GM18868 (cell line): ENCODE measurements at regions not wholly inside any gene's neighbourhood (a gene's known extent, or its start where the extent isn't known, plus 50 kb on each side); places are given as distances from the start of the nearest gene placed in this dataset.
"Not testable (repeated sequence)": the region's sequence is repeated elsewhere in the genome, so short reads cannot be mapped to it uniquely, and the experiment has no call there.

Source experiments
- ATAC-seq: cut with Tn5 transposase; IDR thresholded peaks from one replicate; pipeline ENCODE4 v1.9.1; 2021; ENCODE audit warnings: mild to moderate bottlenecking, moderate library complexity; ENCODE audit not compliant: unreplicated experiment

DNA sequence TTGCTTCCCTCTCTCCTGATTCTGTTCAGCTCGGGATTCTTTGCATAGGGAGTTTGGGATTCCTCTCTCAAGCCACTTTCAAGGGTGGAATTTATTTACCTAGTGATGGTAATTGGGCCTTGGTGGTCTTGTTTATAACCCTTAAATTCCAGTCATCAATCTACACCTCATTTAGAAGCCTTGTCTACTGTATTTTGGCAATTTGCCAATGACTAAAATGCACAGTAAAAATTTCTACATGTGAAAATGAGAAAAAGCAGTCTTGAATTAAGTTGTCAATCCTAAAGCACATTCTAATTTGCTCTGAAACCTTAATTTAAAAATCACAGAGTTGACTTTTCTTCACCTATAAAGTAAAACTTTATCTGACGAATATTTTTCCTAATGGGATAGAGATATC, 749.2 kb upstream of the CRIM1 start:
- no peak for ATAC-seq

DNA sequence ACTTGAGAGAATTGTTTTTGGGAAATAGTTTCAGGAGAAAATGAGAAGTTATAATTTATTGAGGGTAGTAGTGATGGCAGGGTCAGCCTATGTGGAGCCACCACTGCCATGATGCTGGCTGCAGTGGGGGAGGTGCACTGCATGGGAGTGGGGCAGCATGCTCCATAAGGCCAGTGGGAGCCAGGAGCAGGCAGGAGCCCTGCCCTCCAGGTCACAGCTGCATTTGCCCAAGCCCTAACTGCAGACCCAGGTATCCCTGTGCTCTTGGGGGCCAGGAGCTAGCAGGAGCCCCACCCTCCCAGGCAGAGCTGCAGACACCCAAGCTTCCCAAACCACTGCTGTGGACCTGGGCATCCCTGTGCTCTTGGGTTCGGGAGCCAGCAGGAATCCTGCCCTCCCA, 757.3 kb upstream of the CRIM1 start:
- ATAC-seq: no peak

DNA sequence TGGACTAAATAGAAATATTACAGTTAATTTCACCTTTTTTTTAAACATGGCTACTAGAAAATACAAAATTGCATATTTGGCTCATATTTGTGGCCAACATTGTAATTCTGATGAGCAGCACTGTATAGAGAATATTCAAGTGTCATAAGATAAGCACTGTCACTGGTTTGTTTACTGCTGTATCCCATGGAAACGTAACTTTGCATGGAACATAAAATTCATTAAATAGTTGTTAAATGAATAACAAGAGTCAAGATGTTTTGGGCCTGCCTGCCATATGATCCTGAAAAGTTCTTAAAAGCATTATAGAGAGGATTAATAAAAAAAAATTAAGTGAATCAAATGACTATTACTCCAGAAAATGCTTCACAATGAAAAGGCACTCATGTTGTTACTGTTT, 763.7 kb upstream of the CRIM1 start:
- ATAC-seq: no peak

GRCh38 chr2:35585972-35586371, 769.6 kb upstream of the CRIM1 start:
- ATAC-seq: no peak

DNA sequence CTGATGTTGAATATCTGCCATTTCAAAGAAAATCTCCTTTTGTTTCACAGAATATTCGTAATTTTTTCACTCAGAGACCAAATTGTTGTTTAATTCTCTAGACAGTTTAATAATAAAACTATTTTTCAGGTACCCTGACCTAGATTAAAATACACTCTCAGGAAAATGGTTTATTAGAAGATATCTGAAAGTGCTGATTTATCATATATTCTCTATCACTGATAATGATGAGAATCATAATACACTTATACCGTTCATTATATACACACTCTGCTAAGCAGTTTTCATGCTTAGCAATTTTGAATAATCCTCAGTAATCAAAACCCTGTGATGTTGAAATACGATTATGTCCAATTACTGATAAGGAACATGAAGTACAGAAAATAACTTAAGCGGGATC, 772.9 kb upstream of the CRIM1 start:
- no peak for ATAC-seq

GRCh38 chr2:35580956-35581355, 774.6 kb upstream of the CRIM1 start:
- ATAC-seq: no peak

- not testable (repeated sequence) for ATAC-seq
Measured at GRCh38 chr2:35568574-35568973, 787.0 kb upstream of the CRIM1 start.

DNA sequence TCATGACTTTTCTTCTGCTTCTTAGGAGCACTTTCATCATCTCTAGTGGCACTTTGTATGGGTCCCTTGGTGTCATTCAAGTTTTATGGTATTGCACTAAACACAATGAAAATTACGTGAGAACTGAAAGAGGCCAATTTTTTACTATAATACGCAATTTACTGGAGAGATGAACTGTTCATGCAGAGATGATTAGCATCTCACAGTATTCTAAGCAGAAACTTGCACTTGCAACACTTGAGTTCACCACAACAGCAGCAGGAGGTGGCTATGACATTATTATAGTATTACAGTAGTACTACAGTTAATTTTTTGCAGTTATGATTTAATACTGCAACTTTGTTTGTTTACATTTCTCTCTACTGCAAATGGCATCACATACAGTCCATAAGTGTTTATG, 793.1 kb upstream of the CRIM1 start:
- ATAC-seq: no peak

DNA sequence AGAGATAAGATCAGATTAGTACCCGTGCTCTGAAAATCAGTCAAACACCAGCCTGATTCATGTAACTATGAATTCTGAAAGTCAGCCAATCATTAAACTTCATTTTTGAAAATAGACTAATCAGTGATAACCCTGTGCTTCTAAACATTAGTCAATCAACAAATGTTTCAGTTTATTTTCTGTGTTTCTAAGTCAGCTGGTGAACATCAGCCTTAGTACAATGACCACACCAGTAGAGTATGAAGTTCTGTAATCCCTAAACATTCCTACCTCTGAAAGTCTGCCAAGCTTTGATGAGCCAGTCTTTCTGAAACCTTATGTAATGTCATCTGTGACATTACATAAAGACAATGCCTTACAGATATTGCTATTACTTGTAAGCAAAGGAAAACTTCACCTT, 807.4 kb upstream of the CRIM1 start:
- ATAC-seq: no peak

DNA sequence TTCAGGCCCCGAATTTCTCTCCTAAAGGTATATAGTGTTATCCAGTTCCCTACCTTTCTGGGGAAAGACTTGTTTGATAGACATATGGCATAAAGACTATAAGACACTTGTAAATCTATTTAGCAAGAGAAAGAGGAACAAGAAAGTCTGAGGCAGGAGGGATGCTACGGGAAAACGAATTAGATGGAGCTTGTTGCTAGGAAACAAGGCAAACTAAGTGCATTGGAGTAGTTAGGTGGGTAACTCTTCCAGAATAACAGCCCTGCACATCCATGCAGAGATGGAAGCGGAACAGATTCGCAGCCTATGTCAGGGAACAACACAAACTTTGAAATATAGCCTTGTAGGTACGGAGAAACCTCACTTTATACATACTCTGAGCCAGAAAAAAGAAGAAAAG, 810.3 kb upstream of the CRIM1 start:
- no peak for ATAC-seq

DNA sequence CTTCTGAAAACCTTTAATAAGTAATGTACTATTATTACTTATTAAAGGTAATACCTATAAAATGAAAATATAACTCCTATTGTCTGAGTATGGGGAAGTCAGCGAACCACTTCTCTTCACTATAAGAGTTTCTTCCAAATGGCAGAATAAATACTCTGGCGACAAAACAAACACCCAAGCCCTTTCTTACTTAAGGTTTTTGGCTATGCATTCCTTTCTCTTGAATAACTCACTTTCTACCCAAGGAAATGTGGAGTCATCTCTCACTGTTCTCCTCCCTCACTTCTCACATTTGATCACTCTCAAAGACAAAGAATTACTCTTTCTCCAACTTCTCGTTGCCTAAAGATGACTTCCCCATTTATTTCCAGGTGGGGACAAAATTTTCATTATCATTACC, 816.8 kb upstream of the CRIM1 start:
- no peak for ATAC-seq

GRCh38 chr2:35530615-35531135, 824.9 kb upstream of the CRIM1 start:
- ATAC-seq: no peak

DNA sequence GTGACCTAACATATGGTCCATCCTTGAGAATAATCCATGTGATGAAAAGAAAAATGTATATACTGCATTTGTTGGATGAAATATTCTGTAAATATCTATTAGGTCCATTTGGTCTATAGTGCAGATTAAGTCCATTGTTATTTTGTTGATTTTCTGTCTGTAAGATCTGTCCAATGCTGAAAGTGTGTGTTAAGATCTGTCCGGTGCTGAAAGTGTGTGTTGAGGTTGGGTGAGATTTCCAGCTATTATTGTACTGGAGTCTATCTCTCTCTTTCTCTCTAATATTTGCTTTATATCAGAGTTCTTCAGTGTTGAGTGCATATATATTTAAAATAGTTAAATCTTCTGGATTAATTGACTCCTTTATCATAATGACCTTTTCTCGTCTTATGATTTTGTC, 828.8 kb upstream of the CRIM1 start:
- no peak for ATAC-seq

GRCh38 chr2:35522450-35522849, 833.1 kb upstream of the CRIM1 start:
- ATAC-seq: no peak

- no peak for ATAC-seq
Measured at GRCh38 chr2:35510636-35511035, 844.9 kb upstream of the CRIM1 start.

DNA sequence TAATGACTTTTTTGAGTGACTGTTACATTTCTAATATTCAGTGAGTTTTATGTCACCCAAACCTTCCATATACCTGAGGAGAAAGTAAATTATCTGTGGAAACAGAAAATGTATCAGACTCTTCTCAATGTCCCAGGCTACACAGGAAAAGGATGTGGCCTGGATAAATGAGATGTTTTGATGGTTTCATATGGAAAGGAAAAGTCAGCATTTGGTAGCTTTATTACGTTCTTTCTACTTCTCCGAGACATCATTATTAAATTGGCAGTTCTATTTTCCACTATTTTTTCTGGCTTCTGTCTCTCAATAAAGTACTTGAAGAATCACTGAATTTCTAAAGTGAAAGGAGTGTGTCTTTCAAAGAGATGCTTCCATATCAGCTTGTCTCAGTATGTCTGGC, 847.0 kb upstream of the CRIM1 start:
- ATAC-seq: no peak

GRCh38 chr2:35504419-35504818, 851.2 kb upstream of the CRIM1 start:
- ATAC-seq: no peak

- ATAC-seq: no peak
Measured at GRCh38 chr2:35503738-35504199, 851.8 kb upstream of the CRIM1 start.

- no peak for ATAC-seq
Measured at GRCh38 chr2:35503311-35503710, 852.3 kb upstream of the CRIM1 start.

- ATAC-seq: no peak
Measured at GRCh38 chr2:35501076-35501475, 854.5 kb upstream of the CRIM1 start.

GRCh38 chr2:35496022-35496421, 859.6 kb upstream of the CRIM1 start:
- no peak for ATAC-seq

GRCh38 chr2:35495182-35495581, 860.4 kb upstream of the CRIM1 start:
- ATAC-seq: no peak

GRCh38 chr2:35478121-35478520, 877.5 kb upstream of the CRIM1 start:
- not testable (repeated sequence) for ATAC-seq

DNA sequence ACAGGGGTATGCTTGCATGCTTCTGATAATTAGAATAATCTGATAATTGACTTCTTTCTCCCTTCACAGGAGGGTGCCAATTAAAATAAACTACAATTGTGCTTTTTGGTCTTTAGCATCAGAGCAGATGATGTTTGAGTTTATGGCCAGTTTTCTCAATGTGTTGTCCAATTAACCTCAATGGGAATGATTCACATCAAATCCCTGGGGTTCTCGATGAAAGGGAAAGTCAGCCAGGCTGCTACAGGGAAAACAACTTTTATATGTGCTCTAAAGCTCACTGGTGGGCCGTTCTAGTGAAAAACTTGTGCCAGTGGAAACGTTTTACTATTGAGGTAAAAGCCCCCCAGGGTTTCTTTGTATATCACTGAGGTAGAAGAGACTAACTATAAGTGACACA, 887.3 kb upstream of the CRIM1 start:
- ATAC-seq: no peak
